OCI-LY7 (cell line): ENCODE measurements at regions not wholly inside any gene's neighbourhood (a gene's known extent, or its start where the extent isn't known, plus 50 kb on each side); places are given as distances from the start of the nearest gene placed in this dataset.

Experiments
- BruUV-seq: library from RNA; stranded (reverse); fragments of 400-500 nt; replicated peaks from 2 replicates; lab custom pipeline; 2021; lab: Mats Ljungman, UMichigan
- CTCF ChIA-PET: fragments of 300-600 bp; sonication (Branson Sonifier 250); formaldehyde crosslinking; loops from one replicate; lab custom pipeline; 2022; ENCODE audit warnings: antibody characterized with exemption; ENCODE audit not compliant: unreplicated experiment; lab: Charles Lee
- POLR2A ChIA-PET: fragments of 300-600 bp; sonication (Branson Sonifier 250); formaldehyde crosslinking; loops from one replicate; lab custom pipeline; 2022; ENCODE audit warnings: antibody characterized with exemption; lab: Charles Lee
- DNase-seq: peaks from one replicate; pipeline ENCODE4 v3.0.0-alpha.2; 2015; ENCODE audit warnings: low spot score
- H2AFZ ChIP-seq: fragments of 200-600 bp; sonication (generic), shearing (Covaris generic); 2 replicates; pipeline ENCODE4 v1.6.1; 2014; ENCODE audit warnings: mild to moderate bottlenecking, antibody characterized with exemption, low read length, moderate library complexity
- H3K27ac ChIP-seq: fragments of 200-600 bp; sonication (generic); 2 replicates; pipeline ENCODE4 v1.5.1; 2014; ENCODE audit warnings: mixed run types, low read depth, mild to moderate bottlenecking, moderate library complexity, low read length, inconsistent platforms; ENCODE audit not compliant: poor library complexity, severe bottlenecking
- H3K36me3 ChIP-seq: fragments of 200-600 bp; sonication (generic); 2 replicates; pipeline ENCODE4 v1.6.1; 2014; ENCODE audit warnings: mild to moderate bottlenecking, antibody characterized with exemption, low read length, moderate library complexity, mixed read lengths; ENCODE audit not compliant: insufficient read depth
- H3K4me1 ChIP-seq: fragments of 200-600 bp; sonication (generic); 2 replicates; pipeline ENCODE4 v1.5.1; 2014; ENCODE audit warnings: mild to moderate bottlenecking, low read length; ENCODE audit not compliant: insufficient read depth, poor library complexity, severe bottlenecking
- H3K4me2 ChIP-seq: fragments of 200-600 bp; sonication (generic); 2 replicates; pipeline ENCODE4 v1.6.1; 2014; ENCODE audit warnings: mild to moderate bottlenecking, low read length
- H3K4me3 ChIP-seq: fragments of 200-600 bp; sonication (generic); 2 replicates; pipeline ENCODE4 v1.5.1; 2014; ENCODE audit warnings: mild to moderate bottlenecking, low read depth, low read length; ENCODE audit not compliant: poor library complexity, severe bottlenecking
- H3K79me2 ChIP-seq: fragments of 200-600 bp; sonication (generic); 2 replicates; pipeline ENCODE4 v1.6.1; 2016; ENCODE audit warnings: low read depth, mild to moderate bottlenecking, low read length, moderate library complexity, mixed read lengths; ENCODE audit not compliant: insufficient read depth
- H3K9me2 ChIP-seq: fragments of 200-600 bp; sonication (generic); 2 replicates; pipeline ENCODE4 v1.6.1; 2016; ENCODE audit warnings: mild to moderate bottlenecking, low read length, mixed read lengths; ENCODE audit not compliant: insufficient read depth
- H3K9me3 ChIP-seq: fragments of 200-600 bp; sonication (generic); 2 replicates; pipeline ENCODE4 v1.6.1; 2014; ENCODE audit warnings: mild to moderate bottlenecking, mixed run types, low read length, mixed read lengths
- H4K20me1 ChIP-seq: fragments of 200-600 bp; sonication (generic); 2 replicates; pipeline ENCODE4 v1.6.1; 2014; ENCODE audit warnings: mild to moderate bottlenecking, antibody characterized with exemption, low read length, moderate library complexity, mixed read lengths; ENCODE audit not compliant: insufficient read depth
- CTCF ChIP-seq: fragments of 200-600 bp; sonication (generic); conservative IDR thresholded peaks from 2 replicates; pipeline ENCODE4 v1.5.1; 2014; ENCODE audit warnings: mild to moderate bottlenecking, antibody characterized with exemption, low read length, moderate library complexity, mixed read lengths
- EZH2phosphoT487 ChIP-seq: fragments of 200-600 bp; sonication (generic); IDR thresholded peaks from 2 replicates; pipeline ENCODE4 v1.6.1; 2018; ENCODE audit warnings: low read depth, borderline replicate concordance, mild to moderate bottlenecking, mixed run types, antibody characterized with exemption, low read length, moderate library complexity, mixed read lengths
- intact Hi-C: fragments of 100-400 bp; cut with micrococcal nuclease; formaldehyde crosslinking; loops from one replicate; pipeline ENCODE4 v1.10.0; 2022; ENCODE audit not compliant: unreplicated experiment

DNA sequence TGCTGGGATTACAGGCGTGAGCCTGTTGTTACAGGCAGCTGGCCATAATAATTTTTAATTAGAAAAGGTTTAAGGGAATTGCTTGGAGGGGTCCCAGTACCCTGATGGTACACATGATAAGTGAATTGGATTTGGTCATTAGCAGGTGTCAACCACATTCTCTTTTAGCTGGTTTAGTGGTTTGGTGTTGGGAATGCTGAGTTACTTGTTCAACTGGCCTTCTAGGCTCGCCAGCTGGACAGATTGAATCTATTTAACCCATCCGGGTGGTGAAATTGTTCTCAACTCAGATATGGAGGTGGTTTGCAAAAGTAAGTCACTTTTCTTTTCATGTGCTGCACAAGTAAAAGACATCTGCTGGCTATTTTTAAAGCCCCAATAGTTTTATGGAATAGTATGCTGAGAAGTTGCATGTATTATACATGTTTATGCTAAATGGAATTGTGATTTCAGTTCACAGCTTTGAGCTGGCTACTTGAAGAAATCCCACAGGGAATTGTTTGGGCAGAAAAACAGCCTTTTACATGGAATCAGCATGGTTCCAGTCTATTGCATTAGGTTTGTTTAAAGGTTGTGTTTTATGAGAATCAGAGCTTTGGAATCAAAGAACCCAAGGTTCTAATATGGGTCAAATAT is 149.8 kb upstream of the SLC28A3 start:
- CTCF ChIA-PET = no interaction called here
- no TSS peak for BruUV-seq
- TF ChIP-seq EZH2phosphoT487 (no peak), CTCF (no peak)
- Histone ChIP-seq H3K9me2 (no peaks in the 10 kb centered on the region), H3K4me1 (no peaks in the 10 kb centered on the region), H3K36me3 (no peaks in the 10 kb centered on the region), H3K9me3 (no peaks in the 10 kb centered on the region), H3K27ac (no peak overlapping the region), H3K4me3 (no peak overlapping the region), H3K4me2 (no peak overlapping the region), H2AFZ (no peak overlapping the region), H3K79me2 (no peaks in the 10 kb centered on the region), H4K20me1 (no peaks in the 10 kb centered on the region)
- POLR2A ChIA-PET = no interaction called here
- intact Hi-C loops = no loop called here
- DNase-seq = no peak

GRCh38 chr9:84490842-84491325 is 150.3 kb upstream of the SLC28A3 start:
- no peak for DNase-seq
- no peaks in the 10 kb centered on the region for H3K36me3 ChIP-seq
- H3K4me3 ChIP-seq = no peak overlapping the region
- ChIA-PET CTCF (no interaction called here), POLR2A (no interaction called here)
- no peak overlapping the region for H3K4me2 ChIP-seq
- no peaks in the 10 kb centered on the region for H4K20me1 ChIP-seq
- H3K9me3 ChIP-seq = no peaks in the 10 kb centered on the region
- H3K9me2 ChIP-seq = no peaks in the 10 kb centered on the region
- no peak overlapping the region for H3K27ac ChIP-seq
- H3K79me2 ChIP-seq = no peaks in the 10 kb centered on the region
- TF ChIP-seq CTCF (no peak), EZH2phosphoT487 (no peak)
- H3K4me1 ChIP-seq = no peaks in the 10 kb centered on the region
- no peak overlapping the region for H2AFZ ChIP-seq
- no TSS peak for BruUV-seq
- intact Hi-C loops = no loop called here

DNA sequence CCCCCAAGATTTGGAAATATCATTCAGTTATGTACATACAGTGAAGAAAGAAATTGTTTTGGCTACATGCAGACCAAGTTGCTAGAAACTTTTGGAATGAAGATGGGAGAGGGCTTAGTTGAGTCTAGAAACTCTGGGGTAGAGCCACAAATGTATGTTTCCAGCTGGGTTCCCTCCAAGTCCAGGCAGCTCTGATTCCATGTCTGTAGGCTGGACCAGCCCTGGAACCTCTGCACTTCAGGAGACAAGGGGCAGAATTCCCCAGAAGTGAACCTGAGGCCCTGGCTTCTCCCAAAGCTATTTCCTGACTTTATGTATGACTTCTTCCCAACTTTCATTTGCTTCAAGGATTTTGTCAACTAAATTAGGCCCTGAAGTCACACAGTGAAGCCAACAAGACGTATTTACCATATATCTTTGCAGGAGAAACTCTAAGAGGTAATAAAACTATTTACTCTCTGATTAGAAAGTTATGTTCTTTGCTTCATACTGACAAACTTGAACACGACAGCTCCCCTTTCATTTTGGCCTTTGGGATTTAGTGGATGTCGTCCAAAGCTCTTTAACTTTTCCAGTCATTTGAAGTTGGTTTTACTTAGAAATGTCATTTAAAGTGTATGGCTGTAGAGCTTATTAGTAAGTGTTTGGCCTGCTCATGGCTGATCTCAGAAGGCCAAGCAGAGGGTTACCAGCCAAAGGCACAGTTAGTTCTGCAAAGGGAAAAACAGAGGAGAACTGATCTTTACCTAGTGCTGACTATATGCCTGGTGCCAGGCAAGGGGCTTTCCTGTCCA is 152.0 kb upstream of the SLC28A3 start:
- Histone ChIP-seq H3K9me2 (no peaks in the 10 kb centered on the region), H3K79me2 (no peaks in the 10 kb centered on the region), H4K20me1 (no peaks in the 10 kb centered on the region), H2AFZ (no peak overlapping the region), H3K27ac (no peak overlapping the region), H3K4me2 (no peak overlapping the region), H3K9me3 (no peaks in the 10 kb centered on the region), H3K4me1 (no peaks in the 10 kb centered on the region), H3K36me3 (no peaks in the 10 kb centered on the region), H3K4me3 (no peak overlapping the region)
- CTCF ChIA-PET = no interaction called here
- intact Hi-C loops = no loop called here
- no TSS peak for BruUV-seq
- no peak for DNase-seq
- TF ChIP-seq EZH2phosphoT487 (no peak), CTCF (no peak)
- POLR2A ChIA-PET = no interaction called here
